Small intestine (tissue), 7 donors: ENCODE measurements at regions not wholly inside any gene's neighbourhood (a gene's known extent, or its start where the extent isn't known, plus 50 kb on each side); places are given as distances from the start of the nearest gene placed in this dataset.

Source experiments
- DNase-seq, 2 donors: peaks; one replicate each; pipeline versions ENCODE4 v3.0.0 to v3.0.0-alpha.2; 2013
- FAIRE-seq: peaks from 2 replicates; lab custom pipeline; 2012; peaks lifted over from hg19 to GRCh38; lab: Jason Lieb, UNC
- H3K27ac ChIP-seq, 3 donors: one replicate each; pipeline ENCODE4 v1.5.1; 2013; ENCODE audit warnings: low read length in 2 of 3, mild to moderate bottlenecking in 2 of 3, control low read depth in 1 of 3, inconsistent platforms in 1 of 3, low read depth in 1 of 3, moderate library complexity in 1 of 3
- H3K27me3 ChIP-seq, 3 donors: one replicate each; pipeline ENCODE4 v1.6.1; 2013; ENCODE audit warnings: low read length in 3 of 3, inconsistent platforms in 1 of 3; ENCODE audit not compliant: control insufficient read depth in 3 of 3, insufficient read depth in 3 of 3
- H3K36me3 ChIP-seq, 3 donors: one replicate each; pipeline ENCODE4 v1.6.1; 2013; ENCODE audit warnings: low read length in 3 of 3, inconsistent platforms in 1 of 3, low read depth in 1 of 3, mild to moderate bottlenecking in 1 of 3, moderate library complexity in 1 of 3; ENCODE audit not compliant: control insufficient read depth in 3 of 3, insufficient read depth in 2 of 3
- H3K4me1 ChIP-seq, 3 donors: one replicate each; pipeline ENCODE4 v1.6.1; 2013; ENCODE audit warnings: low read length in 2 of 3, inconsistent platforms in 1 of 3, low read depth in 1 of 3, mild to moderate bottlenecking in 1 of 3, moderate library complexity in 1 of 3; ENCODE audit not compliant: control insufficient read depth in 3 of 3, insufficient read depth in 2 of 3
- H3K4me3 ChIP-seq, 3 donors: one replicate each; pipeline ENCODE4 v1.5.1; 2013; ENCODE audit warnings: low read length in 3 of 3, control low read depth in 1 of 3, inconsistent platforms in 1 of 3, low read depth in 1 of 3, mild to moderate bottlenecking in 1 of 3, moderate library complexity in 1 of 3
- H3K9me3 ChIP-seq, 2 donors: one replicate each; pipeline ENCODE4 v1.6.1; 2013; ENCODE audit warnings: low read depth in 1 of 2, low read length in 1 of 2; ENCODE audit not compliant: control insufficient read depth in 2 of 2, insufficient read depth in 1 of 2
- WGBS, 3 donors: extraction: QIAGEN DNeasy Blood & Tissue Kit; methylation state at CpG; one replicate each; pipeline ENCODE4 v1.1.7; 2013; 5-methylcytosine and 5-hydroxymethylcytosine counted together
- donor health status: healthy with polysubstance abuse.
- donor health status: control.
- donor health status: control.
- donor health status: Bipolar disorder and iron deficiency.
- donor health status: healthy.

DNA sequence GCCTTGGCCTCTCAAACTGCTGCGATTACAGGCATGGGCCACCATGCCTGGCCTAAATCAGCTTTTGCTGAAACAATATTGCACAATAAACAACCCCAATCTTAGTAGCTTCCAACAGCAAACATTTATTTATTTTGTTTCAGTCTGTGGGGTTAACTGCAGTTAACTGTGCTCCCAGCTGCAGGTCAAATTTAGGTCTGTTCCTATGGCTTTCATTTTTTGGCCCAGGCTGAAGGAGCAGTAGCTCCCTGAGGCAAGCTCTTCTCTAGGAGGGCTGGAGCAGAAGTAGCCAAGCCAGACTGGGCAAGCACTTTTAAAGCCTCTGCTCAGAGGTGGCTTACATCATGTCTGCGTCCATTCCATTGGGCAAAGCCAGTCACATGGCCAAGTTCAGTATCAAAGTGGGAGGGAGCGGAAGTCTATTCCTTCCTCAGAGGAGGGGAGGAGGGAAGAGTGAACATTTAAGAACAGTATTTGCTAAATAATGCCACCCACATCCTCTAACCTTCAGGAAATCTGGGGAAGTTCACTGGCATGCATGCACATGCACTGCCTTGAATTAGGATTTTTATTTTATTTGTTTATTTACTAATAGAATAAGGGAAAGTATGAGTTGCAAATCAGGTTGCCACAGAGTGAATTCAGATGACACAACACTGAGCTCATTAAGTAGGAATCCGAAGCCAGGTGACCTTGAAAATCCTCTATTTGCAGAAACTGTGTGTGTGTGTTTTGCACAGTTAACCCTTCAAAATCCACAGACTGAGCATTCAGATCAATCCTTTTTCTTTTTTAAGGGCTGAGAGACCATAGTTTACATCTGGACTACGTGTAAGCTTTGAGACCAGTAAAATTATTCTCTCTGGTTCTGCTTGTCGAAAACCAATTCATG, 122.0 kb upstream of the SEL1L start:
- FAIRE-seq (no peak), DNase-seq (no peak)
- Histone ChIP-seq H3K27me3 (no peaks in the 10 kb centered on the region), H3K36me3 (no peaks in the 10 kb centered on the region), H3K27ac (no peak overlapping the region), H3K4me1 (no peaks in the 10 kb centered on the region), H3K4me3 (no peak overlapping the region), H3K9me3 (no peaks in the 10 kb centered on the region)
- WGBS, 3 donors: 66 to 72% (median 67%) methylated on average over 6 of the region's 6 CpGs

DNA sequence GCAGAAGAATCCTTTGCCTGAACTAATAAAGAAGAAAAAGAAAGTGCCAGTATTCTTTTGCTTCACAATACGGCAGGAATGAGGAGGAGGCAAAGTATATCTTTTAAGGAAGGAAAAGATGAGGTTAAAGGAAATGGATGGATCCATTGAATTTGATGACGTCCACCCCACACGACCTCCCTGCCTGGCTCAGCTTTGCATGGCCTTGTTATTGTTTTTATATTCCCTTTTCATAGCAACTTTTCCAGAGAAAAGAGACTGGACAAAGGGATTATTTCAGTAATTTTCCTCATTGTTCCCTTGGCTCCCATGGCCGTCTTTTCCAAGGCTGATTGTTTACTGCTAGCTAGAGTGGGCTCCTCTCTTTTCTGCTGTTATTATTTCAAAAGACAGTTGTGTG, 123.2 kb upstream of the SEL1L start:
- no peaks in the 10 kb centered on the region for H3K9me3 ChIP-seq
- H3K4me1 ChIP-seq: no peaks in the 10 kb centered on the region
- H3K36me3 ChIP-seq: no peaks in the 10 kb centered on the region
- no peak overlapping the region for H3K27ac ChIP-seq
- DNase-seq (no peak), FAIRE-seq (no peak)
- WGBS, 3 donors: 40 to 60% (median 42%) methylated on average over 4 of the region's 4 CpGs
- H3K4me3 ChIP-seq: no peak overlapping the region
- no peaks in the 10 kb centered on the region for H3K27me3 ChIP-seq

DNA sequence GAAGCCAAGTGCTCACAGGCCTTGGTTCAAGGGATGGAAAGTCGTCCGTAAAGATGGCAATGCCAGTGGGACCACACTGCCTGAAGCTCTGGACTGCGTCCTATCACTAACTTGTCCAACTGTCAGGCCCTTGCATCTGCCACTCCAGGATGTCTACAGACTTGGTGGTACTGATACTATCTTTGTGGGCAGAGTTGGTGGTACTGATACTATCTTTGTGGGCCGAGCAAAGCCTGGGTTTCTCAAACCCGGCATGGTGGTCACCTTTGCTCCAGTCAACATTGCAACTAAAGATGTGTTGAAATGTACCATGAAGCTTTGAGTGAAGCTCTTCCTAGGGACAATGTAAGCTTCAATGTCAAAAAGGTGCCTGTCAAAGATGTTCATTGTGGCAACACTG, 128.4 kb upstream of the SEL1L start:
- Histone ChIP-seq H3K27me3 (no peaks in the 10 kb centered on the region), H3K9me3 (no peaks in the 10 kb centered on the region), H3K27ac (no peak overlapping the region), H3K36me3 (no peaks in the 10 kb centered on the region), H3K4me1 (no peaks in the 10 kb centered on the region), H3K4me3 (no peak overlapping the region)
- DNase-seq: no peak
- 62 to 75% (median 69%) methylated on average over 5 of the region's 5 CpGs for WGBS, 3 donors
- no peak for FAIRE-seq

DNA sequence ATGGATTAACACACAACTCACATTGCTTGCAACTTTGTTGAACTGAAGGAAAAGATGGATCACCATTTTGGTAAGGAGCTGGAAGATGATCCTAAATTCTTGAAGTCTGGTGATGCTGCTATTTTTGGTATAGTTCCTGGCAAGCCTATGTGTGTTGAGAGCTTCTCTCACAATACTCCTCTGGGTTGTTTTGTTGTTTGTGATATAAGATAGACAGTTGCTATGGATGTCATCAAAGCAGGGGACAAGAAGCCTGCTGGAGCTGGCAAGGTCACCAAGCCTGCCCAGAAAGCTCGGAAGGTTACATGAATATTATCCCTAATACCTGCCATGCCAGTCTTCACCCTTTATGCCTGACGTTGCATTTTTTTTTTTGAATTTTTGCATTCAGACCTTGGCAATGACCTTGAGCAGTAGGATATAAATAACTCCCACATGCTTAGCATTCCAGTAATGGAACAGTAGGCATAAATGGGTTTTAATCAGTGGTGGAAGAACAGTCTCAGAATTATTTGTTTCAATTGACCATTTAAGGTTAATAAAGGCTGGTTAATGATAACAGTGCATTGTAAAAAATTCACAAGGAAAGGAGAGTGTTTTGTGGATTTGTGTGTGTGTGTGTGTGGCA, 129.0 kb upstream of the SEL1L start:
- 62 to 72% (median 64%) methylated on average over 2 of the region's 2 CpGs for WGBS, 3 donors
- no peak for DNase-seq
- no peak overlapping the region for H3K27ac ChIP-seq

DNA sequence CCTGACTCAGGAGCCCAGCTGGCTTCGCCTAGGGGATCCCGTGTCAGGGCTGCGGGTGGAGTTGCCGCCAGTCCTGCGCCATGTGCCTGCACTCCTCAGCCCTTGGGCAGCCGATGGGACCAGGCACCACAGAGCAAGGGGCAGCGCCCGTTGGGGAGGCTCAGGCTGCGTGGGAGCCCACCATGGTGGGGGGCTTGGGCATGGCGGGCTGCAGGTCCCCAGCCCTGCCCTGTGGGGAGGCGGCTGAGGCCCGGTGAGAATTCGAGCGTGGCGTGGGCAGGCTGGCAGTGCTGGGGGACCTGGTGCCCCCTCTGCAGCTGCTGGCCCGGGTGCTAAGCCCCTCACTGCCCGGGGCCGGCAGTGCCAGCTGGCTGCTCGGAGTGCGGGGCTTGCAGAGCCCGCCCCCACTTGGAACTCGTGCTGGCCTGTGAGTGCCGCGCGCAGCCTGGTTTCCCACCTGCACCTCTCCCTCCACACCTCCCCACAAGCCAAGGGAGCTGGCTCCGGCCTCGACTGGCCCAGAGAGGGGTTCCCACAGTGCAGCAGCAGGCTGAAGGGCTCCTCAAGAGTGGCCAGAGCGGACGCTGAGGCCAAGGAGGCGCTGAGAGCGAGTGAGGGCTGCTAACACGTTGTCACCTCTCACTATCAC, 135.1 kb upstream of the SEL1L start:
- FAIRE-seq (no peak), DNase-seq (no peak)
- Histone ChIP-seq H3K36me3 (no peaks in the 10 kb centered on the region), H3K4me3 (no peak overlapping the region), H3K4me1 (no peaks in the 10 kb centered on the region), H3K9me3 (peaks cover 0 to 21% of the 10 kb centered on the region in 2 donors), H3K27me3 (no peaks in the 10 kb centered on the region), H3K27ac (no peak overlapping the region)
- 93% methylated on average over 28 to 32 of the region's 32 CpGs for WGBS, 3 donors

More for the DNA sequence above, 129.0 kb upstream of the SEL1L start:
- FAIRE-seq: no peak
- no peaks in the 10 kb centered on the region for H3K27me3 ChIP-seq
- no peaks in the 10 kb centered on the region for H3K4me1 ChIP-seq
- H3K9me3 ChIP-seq: peaks cover 0 to 2% of the 10 kb centered on the region in 2 donors
- H3K4me3 ChIP-seq: no peak overlapping the region
- H3K36me3 ChIP-seq: no peaks in the 10 kb centered on the region

GRCh38 chr14:81669308-81669707, 135.7 kb upstream of the SEL1L start:
- DNase-seq (peak; percentile 8 to 81), FAIRE-seq (no peak)
- no peak overlapping the region for H3K27ac ChIP-seq
- peaks cover 0 to 21% of the 10 kb centered on the region in 2 donors for H3K9me3 ChIP-seq
- H3K36me3 ChIP-seq: no peaks in the 10 kb centered on the region
- no peak overlapping the region for H3K4me3 ChIP-seq
- H3K27me3 ChIP-seq: no peaks in the 10 kb centered on the region
- 53 to 74% (median 73%) methylated on average over 2 of the region's 2 CpGs for WGBS, 3 donors
- no peaks in the 10 kb centered on the region for H3K4me1 ChIP-seq

- FAIRE-seq (no peak), DNase-seq (no peak)
- Histone ChIP-seq H3K4me3 (no peak overlapping the region), H3K27me3 (no peaks in the 10 kb centered on the region), H3K27ac (no peak overlapping the region), H3K36me3 (no peaks in the 10 kb centered on the region), H3K4me1 (no peaks in the 10 kb centered on the region), H3K9me3 (peaks cover 0 to 7% of the 10 kb centered on the region in 2 donors)
- 61 to 70% (median 69%) methylated on average over 3 of the region's 3 CpGs for WGBS, 3 donors
These were observed 140.3 kb upstream of the SEL1L start for GRCh38 chr14:81673930-81674329.

GRCh38 chr14:81676395-81676794, 142.7 kb upstream of the SEL1L start:
- FAIRE-seq: no peak
- WGBS, 3 donors: 60 to 80% (median 65%) methylated on average over 2 of the region's 2 CpGs

More at GRCh38 chr14:81676395-81676794, 142.7 kb upstream of the SEL1L start:
- Histone ChIP-seq H3K27ac (no peak overlapping the region), H3K36me3 (no peaks in the 10 kb centered on the region), H3K27me3 (no peaks in the 10 kb centered on the region), H3K4me3 (no peak overlapping the region), H3K4me1 (no peaks in the 10 kb centered on the region), H3K9me3 (no peaks in the 10 kb centered on the region)
- no peak for DNase-seq
